NCI-H2227 (cell line): ENCODE measurements at regions not wholly inside any gene's neighbourhood (a gene's known extent, or its start where the extent isn't known, plus 50 kb on each side); places are given as distances from the start of the nearest gene placed in this dataset.

Source experiments
- DNase-seq: peaks from one replicate; lab custom pipeline; 2025; ENCODE audit not compliant: unreplicated experiment; lab: John Stamatoyannopoulos, UW

DNA sequence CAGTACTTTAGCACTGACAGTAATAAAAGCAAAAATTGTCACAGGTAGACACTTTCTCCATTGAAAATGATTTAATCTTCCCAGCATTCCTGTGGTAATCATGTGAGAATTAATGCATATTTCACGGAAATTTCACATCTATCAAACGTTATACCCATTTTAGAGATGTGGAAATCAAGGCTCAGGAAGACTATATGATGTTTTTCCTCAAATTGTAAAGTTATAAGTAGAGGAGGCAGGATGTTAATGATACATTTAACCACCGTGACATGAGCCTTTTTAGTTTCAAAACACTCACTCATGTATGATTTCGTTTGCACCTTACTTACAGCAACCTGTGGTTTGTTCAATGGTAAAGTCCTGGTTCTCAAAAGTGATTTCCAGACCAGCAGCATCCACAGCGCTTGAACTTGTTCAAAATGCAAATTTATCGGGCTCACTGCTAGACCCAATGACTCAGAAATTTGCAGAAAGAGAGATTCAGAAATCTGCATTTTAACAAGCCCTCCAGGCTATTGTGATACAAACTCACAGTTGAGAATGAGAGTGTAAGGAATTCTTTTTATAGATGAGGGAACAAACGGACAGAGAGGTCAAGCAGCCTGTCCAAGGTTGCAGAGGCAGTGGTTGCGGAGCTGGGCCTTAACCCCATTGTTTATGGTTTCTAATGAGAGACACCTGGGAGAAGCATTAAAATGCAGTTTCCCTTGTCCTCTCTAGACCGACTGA is 654.8 kb upstream of the TBX3 start:
- no peak for DNase-seq

DNA sequence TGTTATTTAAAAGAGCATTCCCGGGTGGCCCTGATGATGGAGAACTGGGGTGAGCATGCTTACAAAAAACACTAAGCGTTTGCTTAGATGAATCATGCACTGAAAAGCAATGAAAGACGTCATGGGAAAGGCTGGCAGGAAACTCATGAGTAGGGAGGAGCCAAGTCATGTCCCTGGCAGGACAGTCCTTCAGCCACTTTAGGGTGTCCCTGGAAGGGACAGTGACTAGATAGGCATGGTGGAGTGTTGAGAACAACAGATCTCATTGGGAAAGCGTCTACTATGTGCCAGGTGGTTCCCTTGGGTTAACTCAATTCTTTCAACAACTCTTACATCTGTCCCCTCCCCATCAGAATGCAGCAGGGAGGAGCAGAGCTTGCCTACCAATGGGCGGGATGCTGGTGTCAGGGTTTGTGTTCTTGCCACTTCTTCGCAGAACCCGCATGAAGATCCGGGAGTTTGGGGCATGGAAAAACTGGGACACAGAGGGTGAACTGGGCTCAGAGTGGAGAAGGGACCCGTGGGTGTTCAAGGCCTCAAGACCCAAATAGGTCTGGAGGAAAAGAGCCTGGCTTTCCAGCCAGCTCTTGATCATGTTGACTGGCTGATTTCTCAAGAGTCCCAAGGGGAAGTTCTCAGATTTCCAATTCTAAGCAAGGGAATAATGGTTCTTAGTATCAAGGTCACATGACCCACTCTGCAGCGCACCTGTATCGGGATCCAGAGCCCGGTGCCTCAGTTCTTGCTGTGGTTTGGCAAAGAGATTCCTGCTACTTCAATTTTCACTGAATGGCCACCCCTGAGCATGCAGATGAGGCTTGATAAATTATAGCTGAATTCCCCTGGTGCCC is 653.9 kb upstream of the TBX3 start:
- DNase-seq = no peak

DNA sequence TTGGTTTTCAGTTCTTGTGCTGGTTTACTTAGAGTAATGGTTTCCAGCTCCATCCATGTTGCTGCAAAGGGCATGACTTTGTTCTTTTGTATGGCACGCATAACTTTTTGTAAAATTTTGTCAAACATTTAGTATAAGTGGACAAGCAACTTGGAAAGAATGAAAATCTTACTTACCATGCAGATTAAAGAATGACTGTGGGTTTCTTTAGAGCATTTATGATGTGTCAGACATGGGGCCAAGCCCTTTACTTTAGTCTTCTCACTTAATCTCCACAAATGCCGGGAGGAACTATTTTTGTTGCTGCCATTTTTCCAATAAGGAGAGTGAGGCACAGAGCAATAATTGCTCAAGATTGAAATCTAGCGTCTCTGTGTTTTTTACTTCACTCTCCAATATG is 652.5 kb upstream of the TBX3 start:
- DNase-seq = no peak

DNA sequence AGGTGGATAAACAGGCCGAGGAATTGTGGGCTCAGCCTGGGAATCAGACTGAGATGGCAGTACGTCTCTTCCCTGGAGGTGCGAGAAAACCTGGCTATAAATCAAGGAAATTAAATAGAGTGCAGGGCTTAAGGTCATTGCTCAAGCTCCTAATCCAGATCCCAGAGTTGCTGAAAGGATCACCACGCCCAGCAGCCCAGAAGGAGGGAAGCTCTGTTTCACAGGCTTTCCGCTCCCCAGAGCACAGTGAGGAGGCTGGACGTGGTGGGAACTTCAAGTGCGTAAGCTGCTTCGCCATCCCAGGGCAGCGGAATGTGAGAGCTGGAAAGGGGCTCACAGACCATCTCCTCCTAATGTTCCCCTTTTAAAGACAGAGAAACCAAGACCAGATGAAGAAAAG is 651.6 kb upstream of the TBX3 start:
- no peak for DNase-seq

DNA sequence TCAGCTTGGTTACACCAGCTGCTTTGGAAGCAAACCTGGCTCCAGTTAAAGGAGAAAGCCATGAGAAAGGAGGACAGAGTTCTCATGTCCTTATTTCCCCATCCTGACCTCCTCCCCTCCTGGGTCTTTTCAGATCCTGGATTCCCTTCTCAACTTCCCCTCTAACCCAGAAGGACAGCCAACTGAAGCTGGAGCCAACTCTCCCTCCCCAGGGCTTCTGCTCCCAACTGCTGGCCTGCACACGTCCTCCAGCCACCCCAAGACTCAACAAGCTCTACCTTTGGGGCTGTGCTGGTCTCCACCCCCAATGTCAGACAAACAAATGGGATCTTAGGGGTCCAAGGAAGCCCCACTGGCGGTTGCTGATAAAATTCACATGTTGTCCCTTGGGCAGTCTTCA is 651.1 kb upstream of the TBX3 start:
- no peak for DNase-seq

DNA sequence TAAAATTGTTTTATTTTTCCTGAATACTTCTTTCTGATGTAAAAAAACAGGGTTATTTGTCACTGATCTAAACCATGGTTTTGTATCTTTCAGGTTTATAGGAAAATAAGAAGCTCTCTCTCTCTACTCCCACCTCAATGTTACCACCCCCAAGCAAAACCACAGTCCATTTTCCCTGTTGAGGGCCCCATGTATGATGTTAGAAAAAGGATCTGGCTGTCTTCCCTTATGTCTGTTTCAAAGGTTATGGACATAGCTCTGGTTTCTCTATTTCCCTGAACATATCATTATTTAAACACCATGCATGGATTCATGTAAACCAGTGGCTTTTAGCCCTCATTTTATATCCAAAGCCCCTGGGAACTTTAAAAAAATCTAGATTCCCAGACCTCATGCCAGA is 649.0 kb upstream of the TBX3 start:
- DNase-seq = no peak

DNA sequence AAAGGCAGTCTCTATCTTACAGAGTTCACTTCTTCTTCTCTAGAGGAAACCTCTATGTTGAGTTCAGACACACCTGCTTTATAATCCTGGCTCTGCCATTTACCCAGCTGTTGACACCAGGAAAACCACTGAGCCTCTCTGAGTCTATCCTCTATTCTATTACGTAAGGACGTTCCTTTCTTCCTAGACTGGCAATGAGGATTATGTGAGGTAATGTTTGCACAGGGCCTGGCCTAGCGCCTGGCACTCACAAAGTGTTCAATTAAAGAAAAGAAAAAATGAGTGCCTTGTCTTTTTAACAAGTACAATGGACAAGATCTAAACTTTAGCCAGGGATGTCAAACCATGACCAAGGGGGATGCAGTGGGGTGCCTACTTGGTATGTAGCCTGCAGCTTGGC is 641.9 kb upstream of the TBX3 start:
- no peak for DNase-seq

DNA sequence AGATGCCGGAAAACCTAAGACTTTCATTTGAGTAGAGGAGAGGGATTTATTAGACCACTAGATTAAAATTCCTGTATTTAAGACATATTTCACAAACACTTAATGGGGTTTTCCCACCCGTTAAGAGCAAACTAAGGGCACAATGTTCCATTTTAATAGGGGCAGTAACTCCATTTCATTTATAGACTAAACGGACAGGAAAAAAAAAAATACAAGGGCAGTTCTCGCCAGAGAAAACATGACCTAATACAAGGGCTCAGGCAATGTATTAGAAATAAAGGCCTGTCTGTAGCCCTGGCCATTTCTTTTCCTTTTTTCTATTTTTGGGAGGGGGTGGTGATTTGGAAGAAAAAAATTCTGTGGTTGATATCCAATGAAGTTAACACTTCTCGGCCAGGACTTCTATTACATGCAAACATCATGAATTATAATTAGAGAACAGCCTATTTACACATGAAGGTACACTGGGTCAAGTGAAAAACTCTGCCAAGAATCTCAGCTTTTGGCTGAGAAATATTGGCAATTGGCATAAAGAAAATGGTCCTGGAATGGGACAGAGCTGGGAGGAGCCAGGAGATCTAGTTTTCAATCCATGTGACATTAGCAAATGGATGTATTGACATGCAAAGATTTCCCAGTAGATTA is 641.1 kb upstream of the TBX3 start:
- no peak for DNase-seq

DNA sequence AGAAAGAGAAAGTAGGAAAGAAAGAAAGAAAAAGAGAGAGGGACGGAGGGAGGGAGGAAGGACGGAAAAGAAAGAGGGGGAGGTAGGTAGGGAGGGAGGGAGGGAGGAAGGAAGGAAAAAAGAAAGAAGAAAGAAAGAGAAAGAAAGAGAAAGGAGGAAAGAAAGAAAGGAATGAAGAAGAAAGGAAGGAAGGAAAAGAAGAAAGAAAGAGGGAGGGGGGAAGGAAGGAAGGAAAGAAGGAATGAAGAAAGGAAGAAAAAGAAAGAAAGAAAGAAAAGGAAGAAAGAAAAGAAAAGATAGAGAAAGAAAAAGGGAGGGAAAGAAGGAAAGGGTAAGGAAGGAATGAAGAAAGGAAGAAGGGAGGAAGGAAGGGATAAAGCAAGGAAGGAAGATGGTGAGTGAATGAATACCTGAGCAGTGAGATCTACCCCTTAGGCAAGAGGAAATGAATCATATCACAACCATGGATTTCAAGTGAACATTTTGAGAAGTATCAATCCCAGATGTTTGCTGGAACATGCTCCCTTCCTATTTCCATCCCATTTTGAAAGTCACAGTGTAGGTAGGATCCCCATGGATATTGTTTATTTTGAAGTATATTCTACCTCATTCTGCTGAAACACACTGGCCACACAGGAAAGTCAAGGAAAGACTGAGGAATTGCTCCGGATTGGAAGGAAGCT is 639.4 kb upstream of the TBX3 start:
- DNase-seq = no peak

DNA sequence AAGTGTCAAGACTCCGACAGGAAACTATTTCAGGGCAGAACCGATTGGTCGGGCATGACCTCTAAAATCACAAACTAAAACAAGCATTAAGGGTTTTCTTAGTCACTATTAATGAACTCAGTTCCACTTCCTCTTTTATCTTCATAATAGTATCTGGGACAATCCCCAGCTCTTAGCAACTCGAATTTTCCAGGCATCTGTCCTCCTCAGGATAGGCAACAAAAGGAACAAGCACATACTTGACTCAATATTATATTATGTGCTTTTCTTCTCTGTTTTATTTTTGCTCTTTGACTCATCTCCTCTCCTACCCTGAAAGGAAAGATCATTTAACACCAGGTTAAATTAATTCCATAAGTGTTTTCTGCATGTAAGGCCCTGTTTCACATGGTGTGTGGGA is 638.3 kb upstream of the TBX3 start:
- no peak for DNase-seq

DNA sequence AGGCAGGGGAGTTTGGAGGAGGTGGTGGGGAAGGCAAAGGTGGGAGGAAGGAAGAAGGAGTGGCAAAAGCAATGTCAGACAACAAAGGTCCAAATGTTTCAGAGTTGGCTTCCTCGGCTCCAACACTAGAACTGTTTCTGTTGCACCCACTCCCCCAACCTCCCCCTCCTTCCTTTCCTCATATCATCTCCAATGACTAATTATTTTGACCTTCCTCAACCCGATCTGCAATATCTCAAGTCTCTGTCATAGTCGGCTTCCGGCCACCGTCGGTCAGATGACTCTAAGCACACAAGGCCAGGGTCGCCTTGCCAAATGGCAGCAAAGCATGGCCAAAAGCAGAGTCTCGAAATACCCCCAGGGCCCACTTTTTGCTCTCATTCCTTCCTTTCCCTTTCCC is 637.0 kb upstream of the TBX3 start:
- no peak for DNase-seq

DNA sequence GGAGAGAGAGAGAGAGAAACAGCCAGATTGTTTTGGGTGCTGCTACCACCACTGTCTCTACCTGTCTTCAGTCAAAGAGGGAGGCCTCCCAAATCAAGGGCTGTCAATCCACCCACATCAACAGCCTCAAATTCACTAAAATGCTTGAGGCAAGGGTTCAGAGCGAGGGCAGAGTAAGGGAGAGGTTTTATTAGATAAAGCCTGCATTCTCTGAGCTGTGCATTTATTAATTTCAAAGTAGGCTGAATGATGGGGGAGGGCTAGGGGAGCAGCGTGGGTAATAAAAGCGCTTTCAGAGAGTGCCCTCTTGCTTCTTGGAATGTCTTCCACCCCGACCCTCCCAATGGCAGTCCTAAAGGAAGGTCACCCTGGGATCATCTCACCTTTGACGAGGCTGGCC is 636.5 kb upstream of the TBX3 start:
- no peak for DNase-seq

DNA sequence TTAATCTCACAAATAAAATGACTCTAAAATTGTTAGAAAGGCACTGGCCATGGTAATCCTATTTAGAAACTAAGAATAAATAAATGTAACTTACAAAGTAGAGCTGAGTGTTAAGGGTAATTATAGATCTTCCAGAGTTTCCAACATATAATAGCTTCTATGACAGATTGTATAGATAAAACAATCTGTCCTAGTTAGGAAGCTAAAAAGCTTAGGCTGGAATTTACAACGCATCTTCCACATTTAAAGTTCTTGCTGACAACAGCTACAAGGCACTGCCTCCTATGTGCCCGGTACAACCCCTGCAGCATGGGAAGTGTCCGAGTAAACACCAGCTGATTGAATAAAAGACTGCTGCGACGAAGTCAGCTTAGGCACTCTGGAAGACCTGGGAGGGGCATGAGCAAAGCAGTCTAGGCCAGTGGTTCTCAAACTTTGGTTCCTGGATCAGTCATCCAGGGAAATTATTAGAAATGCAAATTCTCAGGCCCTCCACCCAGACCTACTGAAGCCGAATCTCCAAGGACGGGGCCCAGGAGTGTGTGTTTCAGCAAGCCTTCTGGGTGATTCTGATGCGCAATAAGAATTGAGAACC is 635.6 kb upstream of the TBX3 start:
- DNase-seq = no peak

DNA sequence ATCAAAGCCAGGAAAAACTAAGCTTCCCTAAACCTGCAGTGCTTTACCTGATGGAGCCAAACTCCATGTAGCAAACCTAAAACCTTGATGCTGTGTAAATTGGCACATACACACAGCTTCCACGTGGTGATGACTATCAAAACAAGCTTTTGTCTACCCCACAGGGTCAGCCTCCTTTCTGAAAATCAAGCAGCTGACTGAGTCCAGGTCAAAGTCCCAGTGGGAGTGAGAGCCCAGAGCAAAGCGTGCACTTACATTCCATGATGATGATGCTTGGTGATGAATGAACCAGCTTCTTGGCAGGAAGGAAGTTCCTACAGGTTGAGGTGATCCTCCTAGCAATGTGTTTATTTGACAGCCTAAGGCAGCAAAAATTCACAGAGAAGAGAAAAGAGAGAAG is 630.0 kb upstream of the TBX3 start:
- no peak for DNase-seq

DNA sequence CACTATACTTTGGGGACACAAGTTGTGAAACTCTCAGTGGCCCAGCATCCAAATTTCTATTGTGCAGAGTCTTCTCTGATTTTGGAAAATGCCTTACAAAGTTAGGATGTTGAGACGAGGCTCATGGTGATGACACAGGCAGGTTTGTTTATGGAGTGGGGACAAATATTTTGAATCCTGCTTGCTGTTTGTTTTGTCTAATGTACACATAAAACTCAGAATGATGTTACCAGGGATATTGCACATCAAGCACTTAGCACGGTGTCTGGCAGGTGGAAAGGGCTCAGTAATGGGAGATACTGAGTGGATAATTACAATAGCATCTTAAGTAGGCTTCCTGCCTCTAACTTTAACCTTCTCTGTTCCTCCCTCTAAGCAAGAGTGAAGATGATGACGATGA is 628.9 kb upstream of the TBX3 start:
- DNase-seq = no peak

DNA sequence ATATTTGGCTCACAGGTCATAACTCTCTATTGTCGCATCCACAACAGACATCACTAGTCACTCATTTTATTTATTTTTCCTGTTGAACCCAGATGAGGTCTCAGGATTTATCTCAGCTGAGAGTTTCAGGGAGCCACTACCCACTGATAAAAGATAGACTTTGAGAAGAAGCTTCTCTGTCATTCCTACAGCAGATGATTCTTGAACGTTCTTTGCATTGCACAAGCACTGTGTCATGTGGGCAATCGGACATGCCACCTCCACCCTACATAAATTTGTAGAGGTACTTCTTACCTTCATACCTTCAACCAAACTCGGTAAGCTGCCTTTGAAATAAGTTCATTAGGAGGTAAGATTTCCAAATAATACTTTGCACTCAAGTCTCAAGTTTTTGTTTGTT is 627.9 kb upstream of the TBX3 start:
- no peak for DNase-seq

DNA sequence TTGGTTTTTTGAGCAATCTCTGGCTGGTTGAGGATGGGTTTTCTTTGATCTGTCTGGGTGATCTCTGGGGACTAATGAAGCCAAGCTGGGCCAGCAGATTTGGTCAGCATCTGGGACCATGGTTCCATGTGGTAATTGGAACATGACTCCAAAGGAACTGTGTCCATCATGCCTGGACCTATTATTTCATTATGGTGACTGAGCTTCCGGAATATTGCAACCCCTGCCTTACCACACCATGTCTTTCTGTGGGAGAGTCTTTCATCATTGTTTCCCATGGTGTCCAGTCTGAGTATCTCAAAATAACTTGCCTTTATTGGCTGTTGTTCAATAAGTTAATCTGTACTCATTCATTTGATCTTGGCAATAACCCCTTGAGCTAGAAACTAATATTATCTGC is 624.9 kb upstream of the TBX3 start:
- no peak for DNase-seq

DNA sequence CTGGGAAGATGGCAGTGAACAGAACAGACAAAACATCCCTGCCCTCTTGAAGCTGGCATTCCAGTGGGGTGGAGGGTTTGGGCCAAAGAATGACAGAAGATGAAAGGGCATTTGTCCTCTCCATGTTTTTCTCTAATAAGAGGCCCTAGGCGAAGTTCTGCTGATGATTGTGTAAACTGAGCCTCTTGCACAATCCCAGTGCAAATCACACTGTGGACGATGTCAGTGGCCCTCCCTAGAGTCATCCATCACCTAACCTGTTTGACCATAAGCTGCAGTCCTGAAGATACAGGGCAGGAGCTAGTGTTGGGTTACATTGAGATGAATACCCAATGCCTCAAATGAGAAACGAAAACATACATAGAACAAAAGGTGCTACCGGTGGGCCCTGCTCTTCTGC is 622.4 kb upstream of the TBX3 start:
- DNase-seq = no peak

DNA sequence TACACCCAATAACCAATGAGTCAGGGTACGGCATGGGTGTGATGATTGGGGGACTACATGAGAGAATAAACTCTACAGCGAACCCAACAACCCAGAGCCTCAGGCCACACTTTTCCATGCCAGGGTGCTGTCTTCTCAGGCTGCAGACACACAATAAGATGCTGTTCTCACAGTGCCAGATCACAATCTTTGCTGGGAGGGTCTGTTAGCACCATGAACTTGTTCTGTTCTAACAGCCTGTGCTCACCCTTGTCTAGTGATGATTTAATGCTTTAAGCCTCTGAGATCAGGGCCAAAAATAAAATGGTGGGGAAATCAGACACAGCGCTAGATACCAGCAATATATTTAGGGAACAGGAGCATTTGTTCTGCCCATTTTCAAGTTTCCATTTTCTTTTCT is 621.9 kb upstream of the TBX3 start:
- no peak for DNase-seq

DNA sequence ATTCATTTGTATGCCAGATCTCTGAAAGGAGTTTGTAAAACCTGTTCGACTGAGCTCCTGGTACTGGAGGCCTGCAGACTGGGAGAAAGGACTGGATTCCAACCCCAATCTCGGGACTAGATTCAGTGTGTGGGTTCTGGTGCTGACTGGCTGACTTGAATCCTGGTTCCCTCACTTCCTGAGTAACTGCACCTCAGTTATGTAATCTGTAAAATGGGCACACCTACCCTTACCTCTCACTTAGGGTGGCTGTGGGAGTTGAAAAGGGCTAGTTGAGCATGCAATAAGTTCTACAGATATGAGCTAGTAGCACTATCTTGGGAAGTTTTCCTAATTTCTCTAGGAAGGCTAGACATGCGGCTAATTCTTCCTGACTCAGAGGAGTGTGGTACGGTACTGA is 621.3 kb upstream of the TBX3 start:
- DNase-seq = no peak

DNA sequence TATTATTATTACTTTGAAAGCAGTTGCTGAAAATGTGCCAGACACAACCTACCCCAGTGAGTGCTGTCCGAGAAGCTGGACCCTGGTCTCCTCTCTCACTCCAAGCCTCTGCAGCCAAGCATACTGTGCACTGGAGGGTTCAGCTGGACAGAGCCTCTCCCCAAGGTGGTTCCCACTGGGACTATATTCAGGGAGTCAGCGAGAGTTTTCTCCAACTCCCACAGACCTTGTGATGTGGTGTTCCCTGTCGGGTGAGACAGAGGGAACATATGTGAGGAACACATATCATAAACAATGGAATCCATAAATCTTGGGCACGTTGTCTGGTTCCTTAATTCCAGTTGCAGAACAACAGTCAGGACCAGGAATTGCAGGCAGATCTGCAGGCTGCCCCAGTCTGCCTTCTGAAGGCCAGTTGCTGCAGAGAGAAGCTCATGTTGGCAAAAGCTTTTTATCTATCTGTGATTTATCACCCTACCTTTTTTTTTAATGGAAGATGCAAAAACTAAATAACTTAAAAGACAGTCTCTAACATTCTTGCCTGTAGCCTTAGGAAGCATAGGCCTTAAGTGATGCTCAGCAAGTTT is 619.8 kb upstream of the TBX3 start:
- no peak for DNase-seq
